GM19239 (cell line): ENCODE measurements at regions not wholly inside any gene's neighbourhood (a gene's known extent, or its start where the extent isn't known, plus 50 kb on each side); places are given as distances from the start of the nearest gene placed in this dataset.

Experiments used
- DNase-seq: peaks from one replicate; pipeline ENCODE4 v3.0.0; 2011; ENCODE audit warnings: low spot score; ENCODE audit not compliant: insufficient read length
- FAIRE-seq: peaks from 2 replicates; lab custom pipeline; 2011; peaks lifted over from hg19 to GRCh38; lab: Jason Lieb, UNC

GRCh38 chr6:103079867-103080266 lies 1686.4 kb downstream of the GRIK2 start:
- no peak for DNase-seq
- FAIRE-seq, result no peak

- no peak for FAIRE-seq
- DNase-seq, result no peak
These were observed 1668.6 kb downstream of the GRIK2 start for GRCh38 chr6:103062136-103062535.

- no peak for DNase-seq
- no peak for FAIRE-seq
These were observed 1654.1 kb downstream of the GRIK2 start for GRCh38 chr6:103047567-103047966.

DNA sequence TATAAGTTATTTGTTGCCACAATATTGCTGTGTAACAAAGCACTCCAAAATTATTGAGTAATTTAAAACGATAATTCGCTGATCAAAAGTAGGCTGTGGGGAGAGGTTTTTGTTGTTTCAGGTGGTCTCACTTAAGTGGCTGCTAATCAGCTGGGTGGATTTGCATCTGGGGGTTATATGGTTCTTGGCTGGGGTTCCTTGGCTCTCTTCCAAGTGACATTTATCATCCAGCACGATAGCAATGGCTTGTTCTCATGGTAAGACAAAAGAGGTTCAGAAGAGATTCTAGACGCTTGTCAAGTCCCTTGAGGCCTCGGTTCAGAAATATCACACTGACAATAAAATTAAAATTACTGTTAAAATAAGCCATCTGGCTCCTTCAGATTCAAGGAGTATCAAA lies 1648.8 kb downstream of the GRIK2 start:
- DNase-seq (no peak), FAIRE-seq (no peak)

DNA sequence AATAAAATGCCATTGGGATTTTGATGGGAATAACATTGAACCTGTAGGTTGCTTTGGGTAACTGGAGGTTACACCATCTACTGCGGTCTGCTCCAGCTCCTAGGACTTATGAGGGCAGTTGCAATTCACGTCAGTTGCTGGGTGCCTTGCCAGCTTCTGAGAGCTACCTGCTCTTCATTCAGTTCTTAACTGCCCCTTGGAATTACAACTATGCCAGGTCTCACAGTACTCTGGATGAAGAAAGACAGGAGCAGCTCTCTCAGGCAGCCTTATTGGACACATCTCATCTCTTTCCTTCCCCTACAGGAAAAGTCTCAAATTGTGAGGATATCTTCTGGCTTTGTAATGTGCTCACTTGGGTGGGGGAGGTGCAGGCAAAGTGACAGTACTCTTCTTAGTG lies 1643.3 kb downstream of the GRIK2 start:
- no peak for FAIRE-seq

GRCh38 chr6:103027271-103027931 lies 1633.9 kb downstream of the GRIK2 start:
- DNase-seq, result no peak

More for the DNA sequence above, 1643.3 kb downstream of the GRIK2 start:
- DNase-seq, result no peak

DNA sequence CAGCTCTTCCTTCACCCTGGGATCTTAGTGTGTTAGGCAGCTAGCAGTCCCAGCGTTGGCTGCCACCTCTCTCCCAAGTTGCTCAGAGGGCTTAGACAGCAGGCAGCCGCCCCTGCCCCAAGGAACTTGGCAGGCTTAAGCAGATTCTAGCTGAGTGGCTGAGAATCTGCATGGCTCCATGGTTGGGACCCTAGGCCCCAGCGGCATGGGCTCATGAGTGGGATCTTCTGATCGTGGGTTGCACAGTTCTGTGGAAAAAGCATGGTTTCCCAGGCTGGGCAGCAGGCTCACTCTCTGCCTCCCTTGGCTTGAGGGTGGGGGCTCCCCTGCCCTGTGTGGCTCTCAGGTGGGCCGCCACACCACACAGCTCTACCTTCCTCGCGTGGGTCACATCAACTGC lies 1624.9 kb downstream of the GRIK2 start:
- DNase-seq (no peak), FAIRE-seq (no peak)

More at GRCh38 chr6:103027271-103027931, 1633.9 kb downstream of the GRIK2 start:
- no peak for FAIRE-seq

DNA sequence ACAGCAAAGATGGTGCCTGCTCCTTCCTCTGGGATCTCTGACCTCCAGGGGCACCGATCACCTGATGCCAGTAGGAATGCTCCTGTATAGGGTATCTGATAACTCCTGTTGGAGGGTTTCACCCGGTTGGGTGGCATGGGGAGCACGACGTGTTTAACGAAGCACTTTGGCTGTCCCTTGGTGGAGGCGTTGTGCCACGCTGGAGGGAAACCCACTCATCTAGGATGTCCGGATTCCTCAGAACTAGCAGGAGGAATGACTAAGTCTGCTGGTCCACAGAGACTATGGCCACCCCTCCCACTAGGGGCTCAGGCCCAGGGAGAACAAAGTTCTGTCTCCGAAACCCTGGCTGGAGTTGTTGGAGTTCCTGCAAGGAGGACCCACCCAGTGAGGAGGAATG lies 1624.4 kb downstream of the GRIK2 start:
- DNase-seq (no peak), FAIRE-seq (no peak)

GRCh38 chr6:103011605-103012004 lies 1618.1 kb downstream of the GRIK2 start:
- no peak for DNase-seq

DNA sequence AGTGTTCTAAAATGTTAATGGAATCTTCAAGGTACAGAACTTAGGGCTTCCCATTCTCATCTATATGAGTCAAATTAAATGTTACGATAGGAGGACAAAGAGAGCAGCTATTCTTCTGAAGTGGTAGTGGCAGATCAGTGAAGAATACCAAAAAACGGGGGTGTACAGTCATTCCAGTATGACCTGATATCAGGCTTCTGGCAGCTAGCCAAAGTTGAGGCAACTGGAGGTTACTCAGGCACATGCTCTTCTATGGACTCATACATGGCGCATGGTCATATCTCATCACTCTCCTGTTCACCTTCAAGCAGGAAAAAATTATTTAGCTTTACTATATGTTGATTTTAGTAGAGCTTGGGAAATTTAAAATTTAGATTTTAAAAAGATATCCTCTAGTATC lies 1608.8 kb downstream of the GRIK2 start:
- DNase-seq, result no peak
- no peak for FAIRE-seq

More at GRCh38 chr6:103011605-103012004, 1618.1 kb downstream of the GRIK2 start:
- FAIRE-seq, result no peak

GRCh38 chr6:103001724-103002123 lies 1608.2 kb downstream of the GRIK2 start:
- DNase-seq, result no peak
- no peak for FAIRE-seq

- DNase-seq (no peak), FAIRE-seq (no peak)
These were observed 1607.2 kb downstream of the GRIK2 start for GRCh38 chr6:103000688-103001087.

GRCh38 chr6:102995491-102995890 lies 1602.0 kb downstream of the GRIK2 start:
- FAIRE-seq (no peak), DNase-seq (no peak)

DNA sequence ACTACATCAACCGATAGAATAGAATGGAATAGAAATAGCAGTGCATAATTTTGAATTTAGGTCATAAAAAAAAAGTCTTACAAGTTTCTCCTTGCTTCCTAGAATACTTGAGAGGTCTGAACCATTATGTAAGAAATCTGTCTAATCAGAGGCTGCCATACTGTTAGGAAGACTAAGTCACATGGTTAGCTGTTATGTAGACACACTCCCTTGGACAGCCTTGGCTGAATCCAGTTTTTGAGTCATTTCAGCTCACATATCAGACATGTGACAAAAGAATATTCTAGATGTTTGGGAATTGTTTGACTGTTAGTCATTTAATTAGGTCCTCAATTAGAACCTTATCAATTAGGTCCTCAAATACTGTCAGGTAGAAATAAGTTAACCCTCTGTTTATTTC lies 1601.4 kb downstream of the GRIK2 start:
- FAIRE-seq, result no peak
- no peak for DNase-seq

GRCh38 chr6:102986086-102986485 lies 1592.6 kb downstream of the GRIK2 start:
- FAIRE-seq (no peak), DNase-seq (no peak)

DNA sequence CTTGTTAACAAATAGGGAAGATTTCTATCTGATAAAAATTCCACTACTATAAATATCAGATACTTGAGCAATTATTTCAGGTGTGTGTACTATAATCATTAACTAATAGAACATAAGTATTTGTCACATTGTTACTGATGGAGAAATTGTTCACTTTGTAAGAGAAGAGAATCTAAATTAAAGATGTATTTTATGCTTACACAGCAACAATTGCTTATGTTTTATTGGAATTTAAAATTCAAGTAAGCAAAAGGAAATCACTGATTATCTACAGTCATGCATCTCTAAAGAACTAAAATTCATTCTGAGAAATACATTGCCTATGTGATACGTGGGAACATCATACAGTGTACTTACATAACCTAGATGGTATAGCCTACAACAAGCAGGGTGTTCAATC lies 1590.8 kb downstream of the GRIK2 start:
- FAIRE-seq, result no peak
- no peak for DNase-seq

DNA sequence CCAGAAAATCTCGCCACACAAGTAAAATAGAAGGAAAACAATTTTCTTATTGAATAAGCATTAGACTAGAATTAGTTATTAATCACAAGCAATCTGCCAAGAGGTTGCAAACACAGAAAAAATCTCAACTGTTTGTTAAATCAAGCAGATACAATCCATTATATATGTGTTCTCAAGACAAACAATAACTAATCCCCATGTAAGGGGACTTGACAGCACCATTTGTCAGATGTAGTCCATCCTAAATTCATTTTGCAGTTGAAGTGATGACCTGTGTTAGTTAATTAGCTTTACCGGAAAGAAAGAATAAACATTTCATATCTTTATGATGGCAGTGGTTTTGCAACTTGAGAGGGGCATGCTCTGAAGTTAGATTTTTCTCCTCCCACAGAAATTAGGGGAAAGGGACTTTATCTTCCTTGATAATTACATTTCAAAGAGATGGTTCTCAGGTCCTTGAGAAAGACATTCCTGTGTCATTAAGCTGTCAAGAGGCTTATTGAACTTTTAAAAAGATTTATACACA lies 1588.0 kb downstream of the GRIK2 start:
- DNase-seq, result no peak
- FAIRE-seq, result no peak

GRCh38 chr6:102980951-102981350 lies 1587.4 kb downstream of the GRIK2 start:
- no peak for FAIRE-seq

GRCh38 chr6:102961902-102962301 lies 1568.4 kb downstream of the GRIK2 start:
- DNase-seq (no peak), FAIRE-seq (no peak)

More at GRCh38 chr6:102980951-102981350, 1587.4 kb downstream of the GRIK2 start:
- DNase-seq, result no peak

- no peak for FAIRE-seq
- DNase-seq, result no peak
These were observed 1557.5 kb downstream of the GRIK2 start for GRCh38 chr6:102950967-102951366.

GRCh38 chr6:102944475-102944874 lies 1551.0 kb downstream of the GRIK2 start:
- DNase-seq (no peak), FAIRE-seq (no peak)

GRCh38 chr6:102942206-102942605 lies 1548.7 kb downstream of the GRIK2 start:
- FAIRE-seq (no peak), DNase-seq (no peak)
